ENCODE measurements at regions not wholly inside any gene's neighbourhood (a gene's known extent, or its start where the extent isn't known, plus 50 kb on each side); places are given as distances from the start of the nearest gene placed in this dataset.

DNA sequence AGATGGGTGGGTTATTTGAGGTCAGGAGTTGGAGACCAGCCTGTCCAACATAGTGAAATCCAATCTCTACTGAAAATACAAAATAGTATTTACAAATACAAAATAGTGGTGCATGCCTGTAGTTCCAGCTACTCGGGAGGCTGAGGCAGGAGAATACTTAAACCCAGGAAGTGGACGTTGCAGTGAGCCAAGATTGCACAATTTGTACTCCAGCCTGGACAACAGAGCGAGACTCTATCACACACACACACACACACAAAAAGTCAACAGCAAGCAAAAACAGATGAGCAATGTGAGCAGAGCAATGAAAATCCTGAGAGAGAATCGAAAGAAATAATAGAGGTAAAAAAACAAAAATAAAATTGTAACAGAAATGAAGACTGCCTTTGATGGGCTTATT lies 168.8 kb downstream of the PCDH18 start:
- Histone ChIP-seq H3K27ac (ENCODE audit: low read length) (no peak overlapping the region), H3K4me3 (ENCODE audit: low read depth in 2 of 2, low read length in 2 of 2) (no peak overlapping the region), H3K27me3 (ENCODE audit: control insufficient read depth, insufficient read depth, low read length) (no peaks in the 10 kb centered on the region), H3K9me3 (ENCODE audit: control insufficient read depth, insufficient read depth, low read depth, low read length) (no peaks in the 10 kb centered on the region), H3K36me3 (ENCODE audit: control insufficient read depth, insufficient read depth, low read length) (no peaks in the 10 kb centered on the region), H3K4me1 (ENCODE audit: control insufficient read depth, insufficient read depth, low read length) (no peaks in the 10 kb centered on the region)
- in situ Hi-C loops (cut with HindIII; ENCODE audit: low pct_unique_long_range_greater_than_20kb, low sequenced_read_pairs) (no loop called here), intact Hi-C loops (cut with micrococcal nuclease; ENCODE audit: unreplicated experiment) (no loop called here)
- ATAC-seq, result no peak
- DNase-seq (ENCODE audit: low read depth, low spot score), result no peak
- ChIA-PET POLR2A (no interaction called here), CTCF (no interaction called here)
- no peak for TF ChIP-seq TCF7L2 (IDR thresholded peaks at IDR 0.05; ENCODE audit: low read depth, low read length)
- no TSS peak for BruUV-seq (replicated peaks)

DNA sequence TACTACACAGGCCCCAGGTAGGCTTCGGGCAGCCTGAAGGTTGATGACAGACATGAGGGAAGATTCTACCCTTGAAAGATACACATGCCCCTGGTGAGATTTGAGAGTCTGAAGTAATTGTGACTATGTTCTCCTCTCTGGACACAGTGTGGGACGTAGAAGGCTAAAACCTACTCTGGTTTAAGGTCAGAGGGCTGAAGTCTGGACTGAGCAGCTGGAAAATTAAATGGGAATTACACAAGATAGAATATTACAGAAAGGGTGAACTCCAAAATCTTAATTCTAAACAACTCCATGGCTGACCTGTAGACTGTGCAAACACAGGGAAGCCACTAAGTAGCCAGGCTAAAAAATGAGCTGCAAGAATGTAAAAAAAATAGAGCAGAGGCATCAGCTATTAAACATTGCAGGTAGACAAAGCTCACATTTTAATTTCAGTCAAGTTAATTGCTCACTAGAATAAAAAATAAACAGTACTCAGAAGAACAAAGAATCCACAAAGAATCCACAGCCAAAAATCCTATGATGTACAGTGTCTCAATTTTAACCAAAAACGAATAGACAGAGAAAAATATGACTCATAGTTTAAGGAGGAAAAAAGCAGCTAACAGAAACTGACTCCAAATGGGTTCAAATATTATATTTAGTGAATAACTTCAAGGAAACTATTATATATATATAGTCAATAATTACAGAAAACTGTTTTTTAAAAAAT lies 170.4 kb downstream of the PCDH18 start:
- intact Hi-C loops (cut with micrococcal nuclease; ENCODE audit: unreplicated experiment), result no loop called here
- no peak overlapping the region for H3K27ac ChIP-seq (ENCODE audit: low read length)
- BruUV-seq (replicated peaks), result no TSS peak

DNA sequence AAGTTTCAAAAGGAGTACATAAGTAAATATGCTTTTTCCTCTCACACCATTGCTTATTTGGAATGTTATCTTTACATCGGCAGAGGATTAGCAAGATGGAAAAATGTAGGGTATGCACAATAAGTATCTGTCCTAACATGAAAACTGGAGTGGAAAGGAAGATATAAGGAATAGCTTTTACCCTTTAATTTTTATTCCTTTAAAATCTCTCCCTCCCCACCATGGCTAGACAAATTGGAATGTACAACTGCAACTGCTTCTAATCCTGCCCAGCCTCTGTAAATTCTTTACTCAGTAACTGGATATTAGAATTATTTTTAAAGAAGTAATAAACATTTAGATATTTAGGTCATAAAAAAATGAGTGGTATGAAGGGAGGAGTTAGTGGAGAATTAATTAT lies 171.5 kb downstream of the PCDH18 start:
- Histone ChIP-seq H3K27ac (ENCODE audit: low read length) (no peak overlapping the region), H3K36me3 (ENCODE audit: control insufficient read depth, insufficient read depth, low read length) (no peaks in the 10 kb centered on the region), H3K9me3 (ENCODE audit: control insufficient read depth, insufficient read depth, low read depth, low read length) (no peaks in the 10 kb centered on the region), H3K4me3 (ENCODE audit: low read depth in 2 of 2, low read length in 2 of 2) (no peak overlapping the region), H3K4me1 (ENCODE audit: control insufficient read depth, insufficient read depth, low read length) (no peaks in the 10 kb centered on the region), H3K27me3 (ENCODE audit: control insufficient read depth, insufficient read depth, low read length) (no peaks in the 10 kb centered on the region)
- ChIA-PET POLR2A (no interaction called here), CTCF (no interaction called here)
- no TSS peak for BruUV-seq (replicated peaks)
- in situ Hi-C loops (cut with HindIII; ENCODE audit: low pct_unique_long_range_greater_than_20kb, low sequenced_read_pairs) (no loop called here), intact Hi-C loops (cut with micrococcal nuclease; ENCODE audit: unreplicated experiment) (no loop called here)
- ATAC-seq (no peak), DNase-seq (ENCODE audit: low read depth, low spot score) (no peak)
- TF ChIP-seq, protein P1, sequence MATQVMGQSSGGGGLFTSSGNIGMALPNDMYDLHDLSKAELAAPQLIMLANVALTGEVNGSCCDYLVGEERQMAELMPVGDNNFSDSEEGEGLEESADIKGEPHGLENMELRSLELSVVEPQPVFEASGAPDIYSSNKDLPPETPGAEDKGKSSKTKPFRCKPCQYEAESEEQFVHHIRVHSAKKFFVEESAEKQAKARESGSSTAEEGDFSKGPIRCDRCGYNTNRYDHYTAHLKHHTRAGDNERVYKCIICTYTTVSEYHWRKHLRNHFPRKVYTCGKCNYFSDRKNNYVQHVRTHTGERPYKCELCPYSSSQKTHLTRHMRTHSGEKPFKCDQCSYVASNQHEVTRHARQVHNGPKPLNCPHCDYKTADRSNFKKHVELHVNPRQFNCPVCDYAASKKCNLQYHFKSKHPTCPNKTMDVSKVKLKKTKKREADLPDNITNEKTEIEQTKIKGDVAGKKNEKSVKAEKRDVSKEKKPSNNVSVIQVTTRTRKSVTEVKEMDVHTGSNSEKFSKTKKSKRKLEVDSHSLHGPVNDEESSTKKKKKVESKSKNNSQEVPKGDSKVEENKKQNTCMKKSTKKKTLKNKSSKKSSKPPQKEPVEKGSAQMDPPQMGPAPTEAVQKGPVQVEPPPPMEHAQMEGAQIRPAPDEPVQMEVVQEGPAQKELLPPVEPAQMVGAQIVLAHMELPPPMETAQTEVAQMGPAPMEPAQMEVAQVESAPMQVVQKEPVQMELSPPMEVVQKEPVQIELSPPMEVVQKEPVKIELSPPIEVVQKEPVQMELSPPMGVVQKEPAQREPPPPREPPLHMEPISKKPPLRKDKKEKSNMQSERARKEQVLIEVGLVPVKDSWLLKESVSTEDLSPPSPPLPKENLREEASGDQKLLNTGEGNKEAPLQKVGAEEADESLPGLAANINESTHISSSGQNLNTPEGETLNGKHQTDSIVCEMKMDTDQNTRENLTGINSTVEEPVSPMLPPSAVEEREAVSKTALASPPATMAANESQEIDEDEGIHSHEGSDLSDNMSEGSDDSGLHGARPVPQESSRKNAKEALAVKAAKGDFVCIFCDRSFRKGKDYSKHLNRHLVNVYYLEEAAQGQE (IDR thresholded peaks at IDR 0.05; ENCODE audit: insufficient read depth in 1 of 2, low read depth in 2 of 2, low read length in 1 of 2), result no peak
- TF ChIP-seq TCF7L2 (IDR thresholded peaks at IDR 0.05; ENCODE audit: low read depth, low read length) (no peak), SIN3A (IDR thresholded peaks at IDR 0.05; ENCODE audit: borderline replicate concordance, insufficient read depth, low read depth, low read length) (no peak), POLR2AphosphoS5 (IDR thresholded peaks at IDR 0.05; ENCODE audit: low read depth, low read length) (no peak)
- TF ChIP-seq, protein P2, sequence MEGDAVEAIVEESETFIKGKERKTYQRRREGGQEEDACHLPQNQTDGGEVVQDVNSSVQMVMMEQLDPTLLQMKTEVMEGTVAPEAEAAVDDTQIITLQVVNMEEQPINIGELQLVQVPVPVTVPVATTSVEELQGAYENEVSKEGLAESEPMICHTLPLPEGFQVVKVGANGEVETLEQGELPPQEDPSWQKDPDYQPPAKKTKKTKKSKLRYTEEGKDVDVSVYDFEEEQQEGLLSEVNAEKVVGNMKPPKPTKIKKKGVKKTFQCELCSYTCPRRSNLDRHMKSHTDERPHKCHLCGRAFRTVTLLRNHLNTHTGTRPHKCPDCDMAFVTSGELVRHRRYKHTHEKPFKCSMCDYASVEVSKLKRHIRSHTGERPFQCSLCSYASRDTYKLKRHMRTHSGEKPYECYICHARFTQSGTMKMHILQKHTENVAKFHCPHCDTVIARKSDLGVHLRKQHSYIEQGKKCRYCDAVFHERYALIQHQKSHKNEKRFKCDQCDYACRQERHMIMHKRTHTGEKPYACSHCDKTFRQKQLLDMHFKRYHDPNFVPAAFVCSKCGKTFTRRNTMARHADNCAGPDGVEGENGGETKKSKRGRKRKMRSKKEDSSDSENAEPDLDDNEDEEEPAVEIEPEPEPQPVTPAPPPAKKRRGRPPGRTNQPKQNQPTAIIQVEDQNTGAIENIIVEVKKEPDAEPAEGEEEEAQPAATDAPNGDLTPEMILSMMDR (IDR thresholded peaks at IDR 0.05), result no peak

More for the DNA sequence above, 170.4 kb downstream of the PCDH18 start:
- in situ Hi-C loops (cut with HindIII; ENCODE audit: low pct_unique_long_range_greater_than_20kb, low sequenced_read_pairs), result no loop called here
- Histone ChIP-seq H3K9me3 (ENCODE audit: control insufficient read depth, insufficient read depth, low read depth, low read length) (no peaks in the 10 kb centered on the region), H3K4me1 (ENCODE audit: control insufficient read depth, insufficient read depth, low read length) (no peaks in the 10 kb centered on the region), H3K4me3 (ENCODE audit: low read depth in 2 of 2, low read length in 2 of 2) (no peak overlapping the region), H3K27me3 (ENCODE audit: control insufficient read depth, insufficient read depth, low read length) (no peaks in the 10 kb centered on the region), H3K36me3 (ENCODE audit: control insufficient read depth, insufficient read depth, low read length) (no peaks in the 10 kb centered on the region)
- DNase-seq (ENCODE audit: low read depth, low spot score), result no peak
- no peak for ATAC-seq
- TF ChIP-seq TCF7L2 (IDR thresholded peaks at IDR 0.05; ENCODE audit: low read depth, low read length), result no peak
- TF ChIP-seq, protein P1 (IDR thresholded peaks at IDR 0.05; ENCODE audit: insufficient read depth in 1 of 2, low read depth in 2 of 2, low read length in 1 of 2), result no peak
- TF ChIP-seq, protein P2 (IDR thresholded peaks at IDR 0.05), result no peak
- TF ChIP-seq SIN3A (IDR thresholded peaks at IDR 0.05; ENCODE audit: borderline replicate concordance, insufficient read depth, low read depth, low read length), result no peak
- no peak for TF ChIP-seq POLR2AphosphoS5 (IDR thresholded peaks at IDR 0.05; ENCODE audit: low read depth, low read length)
- POLR2A ChIA-PET, result no interaction called here
- CTCF ChIA-PET, result no interaction called here

Measured in Panc1 (cell line).